PFSK-1 (cell line): ENCODE measurements at regions not wholly inside any gene's neighbourhood (a gene's known extent, or its start where the extent isn't known, plus 50 kb on each side); places are given as distances from the start of the nearest gene placed in this dataset.

Experiments used
- FOXP2 ChIP-seq: optimal IDR thresholded peaks from 2 replicates; pipeline ENCODE3; 2011; ENCODE audit warnings: borderline replicate concordance, control low read depth, inconsistent platforms; ENCODE audit not compliant: insufficient read depth; ENCODE audit errors: extremely low read length, extremely low read depth
- POLR2AphosphoS5 ChIP-seq: IDR thresholded peaks from 2 replicates; pipeline ENCODE4 v1.6.1; 2012; ENCODE audit warnings: low read depth, mild to moderate bottlenecking, control low read depth, low read length, moderate library complexity
- REST ChIP-seq, 2 experiments: IDR thresholded peaks; 2 replicates each; pipeline versions ENCODE4 v1.6.1 to v1.8.0; 2011 to 2012; ENCODE audit warnings: low read depth in 2 of 2, low read length in 2 of 2, control low read depth in 1 of 2, inconsistent platforms in 1 of 2, mild to moderate bottlenecking in 1 of 2, moderate library complexity in 1 of 2; ENCODE audit not compliant: insufficient read depth in 1 of 2
- SIN3A ChIP-seq: IDR thresholded peaks from 2 replicates; pipeline ENCODE4 v1.6.1; 2012; ENCODE audit warnings: mild to moderate bottlenecking, low read length, moderate library complexity, borderline replicate concordance; ENCODE audit not compliant: insufficient read depth
- TAF1 ChIP-seq: IDR thresholded peaks from 2 replicates; pipeline ENCODE4 v1.6.1; 2012; ENCODE audit warnings: low read length, control low read depth, borderline replicate concordance; ENCODE audit not compliant: insufficient read depth

GRCh38 chr6:55983861-55984260, 108.5 kb upstream of the BMP5 start:
- TF ChIP-seq POLR2AphosphoS5 (no peak), SIN3A (no peak), FOXP2 (no peak), REST (IDR thresholded peaks at IDR 0.05; ENCODE audit: insufficient read depth in 1 of 2, low read depth in 2 of 2, low read length in 2 of 2) (no peak), TAF1 (no peak)

- TF ChIP-seq FOXP2 (no peak), REST (IDR thresholded peaks at IDR 0.05; ENCODE audit: insufficient read depth in 1 of 2, low read depth in 2 of 2, low read length in 2 of 2) (no peak), SIN3A (no peak), POLR2AphosphoS5 (no peak), TAF1 (no peak)
Observed at GRCh38 chr6:55981660-55982059, 106.3 kb upstream of the BMP5 start.

GRCh38 chr6:55980627-55981211, 105.3 kb upstream of the BMP5 start:
- TF ChIP-seq SIN3A (no peak), TAF1 (no peak), POLR2AphosphoS5 (no peak), REST (IDR thresholded peaks at IDR 0.05; ENCODE audit: insufficient read depth in 1 of 2, low read depth in 2 of 2, low read length in 2 of 2) (no peak), FOXP2 (no peak)

- no peak for TF ChIP-seq SIN3A
- TF ChIP-seq TAF1 = no peak
- TF ChIP-seq POLR2AphosphoS5 = no peak
- TF ChIP-seq FOXP2 = no peak
- no peak for TF ChIP-seq REST (IDR thresholded peaks at IDR 0.05; ENCODE audit: insufficient read depth in 1 of 2, low read depth in 2 of 2, low read length in 2 of 2)
Observed at GRCh38 chr6:55979526-55979925, 104.1 kb upstream of the BMP5 start.
